ENCODE measurements at regions not wholly inside any gene's neighbourhood (a gene's known extent, or its start where the extent isn't known, plus 50 kb on each side); places are given as distances from the start of the nearest gene placed in this dataset.
"Not testable (repeated sequence)": the region's sequence is repeated elsewhere in the genome, so short reads cannot be mapped to it uniquely, and the experiment has no call there.

DNA sequence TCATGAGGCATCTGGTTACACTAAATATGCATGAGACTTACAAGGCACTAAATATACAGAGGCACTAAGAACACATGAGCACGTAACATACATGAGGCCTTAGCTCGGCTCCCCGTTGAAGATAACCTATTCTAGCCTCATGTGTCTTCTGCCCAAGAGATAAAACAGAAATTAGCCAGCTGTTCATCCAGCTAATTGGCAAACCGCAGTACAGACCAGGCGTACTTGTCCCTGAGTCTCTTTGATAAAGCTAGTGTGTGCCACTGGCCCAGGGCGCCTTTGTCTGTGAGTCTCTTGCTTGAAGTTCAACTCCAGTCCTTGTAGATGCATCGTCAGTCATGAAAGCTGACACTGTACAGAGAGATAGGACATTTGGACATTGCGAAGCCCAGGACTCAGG, 121.9 kb upstream of the SPATA12 start:
- no peak overlapping the region for H3K4me3 ChIP-seq (ENCODE audit: low read length)
- H3K4me2 ChIP-seq (ENCODE audit: low read depth, low read length): no peak overlapping the region
- no peaks in the 10 kb centered on the region for H3K9me2 ChIP-seq (replicated peaks; ENCODE audit: insufficient read depth, low read length)
- no peaks in the 10 kb centered on the region for H3K27me3 ChIP-seq (replicated peaks; ENCODE audit: insufficient read depth, low read length)
- no peak overlapping the region for H2AFZ ChIP-seq (ENCODE audit: low read length)
- no peaks in the 10 kb centered on the region for H3K9me3 ChIP-seq (replicated peaks; ENCODE audit: insufficient read depth, low read length)
- no peaks in the 10 kb centered on the region for H4K20me1 ChIP-seq (ENCODE audit: insufficient read depth, low read length)
- DNase-seq: no peak
- TF ChIP-seq EZH2phosphoT487 (IDR thresholded peaks at IDR 0.05; ENCODE audit: low read length): no peak
- TF ChIP-seq, protein P1, sequence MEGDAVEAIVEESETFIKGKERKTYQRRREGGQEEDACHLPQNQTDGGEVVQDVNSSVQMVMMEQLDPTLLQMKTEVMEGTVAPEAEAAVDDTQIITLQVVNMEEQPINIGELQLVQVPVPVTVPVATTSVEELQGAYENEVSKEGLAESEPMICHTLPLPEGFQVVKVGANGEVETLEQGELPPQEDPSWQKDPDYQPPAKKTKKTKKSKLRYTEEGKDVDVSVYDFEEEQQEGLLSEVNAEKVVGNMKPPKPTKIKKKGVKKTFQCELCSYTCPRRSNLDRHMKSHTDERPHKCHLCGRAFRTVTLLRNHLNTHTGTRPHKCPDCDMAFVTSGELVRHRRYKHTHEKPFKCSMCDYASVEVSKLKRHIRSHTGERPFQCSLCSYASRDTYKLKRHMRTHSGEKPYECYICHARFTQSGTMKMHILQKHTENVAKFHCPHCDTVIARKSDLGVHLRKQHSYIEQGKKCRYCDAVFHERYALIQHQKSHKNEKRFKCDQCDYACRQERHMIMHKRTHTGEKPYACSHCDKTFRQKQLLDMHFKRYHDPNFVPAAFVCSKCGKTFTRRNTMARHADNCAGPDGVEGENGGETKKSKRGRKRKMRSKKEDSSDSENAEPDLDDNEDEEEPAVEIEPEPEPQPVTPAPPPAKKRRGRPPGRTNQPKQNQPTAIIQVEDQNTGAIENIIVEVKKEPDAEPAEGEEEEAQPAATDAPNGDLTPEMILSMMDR (IDR thresholded peaks at IDR 0.05; ENCODE audit: low read length): no peak
- TF ChIP-seq EZH2 (optimal IDR thresholded peaks at IDR 0.05; ENCODE audit: low read depth, low read length): no peak
- H3K9ac ChIP-seq (ENCODE audit: low read length): no peak overlapping the region
- no peak overlapping the region for H3K27ac ChIP-seq (ENCODE audit: low read length)
- H3K4me1 ChIP-seq (ENCODE audit: low read length): no peaks in the 10 kb centered on the region
- no peaks in the 10 kb centered on the region for H3F3A ChIP-seq (ENCODE audit: insufficient read depth, low read length)
- H3K36me3 ChIP-seq (replicated peaks; ENCODE audit: insufficient read depth, low read length): no peaks in the 10 kb centered on the region
- no peaks in the 10 kb centered on the region for H3K79me2 ChIP-seq (ENCODE audit: low read length)

DNA sequence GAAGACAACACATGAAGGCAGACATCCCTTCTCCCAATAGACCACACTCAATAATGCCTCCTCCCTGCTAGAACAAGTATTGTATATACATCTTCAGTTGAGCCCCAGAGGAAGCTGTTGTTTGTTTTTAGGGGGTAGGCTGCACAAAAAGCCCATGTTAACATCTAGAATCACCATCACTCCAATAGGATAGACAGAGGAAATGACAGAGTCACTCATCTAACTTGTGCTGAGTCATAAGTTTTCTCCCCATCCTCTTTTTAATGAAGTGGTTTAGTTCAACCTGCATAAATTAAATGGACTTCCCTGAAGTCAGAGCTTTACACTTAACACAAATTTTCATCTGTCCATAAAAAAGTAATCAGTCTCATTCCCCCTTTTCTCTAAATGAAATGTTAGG, 122.9 kb upstream of the SPATA12 start:
- Histone ChIP-seq H3K27me3 (replicated peaks; ENCODE audit: insufficient read depth, low read length) (no peaks in the 10 kb centered on the region), H3K4me2 (ENCODE audit: low read depth, low read length) (no peak overlapping the region), H3K36me3 (replicated peaks; ENCODE audit: insufficient read depth, low read length) (no peaks in the 10 kb centered on the region), H3K4me1 (ENCODE audit: low read length) (no peaks in the 10 kb centered on the region), H2AFZ (ENCODE audit: low read length) (no peak overlapping the region), H3K27ac (ENCODE audit: low read length) (no peak overlapping the region), H3K4me3 (ENCODE audit: low read length) (no peak overlapping the region), H3K9me3 (replicated peaks; ENCODE audit: insufficient read depth, low read length) (no peaks in the 10 kb centered on the region), H3F3A (ENCODE audit: insufficient read depth, low read length) (no peaks in the 10 kb centered on the region), H3K9me2 (replicated peaks; ENCODE audit: insufficient read depth, low read length) (no peaks in the 10 kb centered on the region), H3K79me2 (ENCODE audit: low read length) (no peaks in the 10 kb centered on the region), H3K9ac (ENCODE audit: low read length) (no peak overlapping the region), H4K20me1 (ENCODE audit: insufficient read depth, low read length) (no peaks in the 10 kb centered on the region)
- TF ChIP-seq EZH2phosphoT487 (IDR thresholded peaks at IDR 0.05; ENCODE audit: low read length) (no peak), EZH2 (optimal IDR thresholded peaks at IDR 0.05; ENCODE audit: low read depth, low read length) (no peak)
- TF ChIP-seq, protein P1 (IDR thresholded peaks at IDR 0.05; ENCODE audit: low read length): no peak
- no peak for DNase-seq

DNA sequence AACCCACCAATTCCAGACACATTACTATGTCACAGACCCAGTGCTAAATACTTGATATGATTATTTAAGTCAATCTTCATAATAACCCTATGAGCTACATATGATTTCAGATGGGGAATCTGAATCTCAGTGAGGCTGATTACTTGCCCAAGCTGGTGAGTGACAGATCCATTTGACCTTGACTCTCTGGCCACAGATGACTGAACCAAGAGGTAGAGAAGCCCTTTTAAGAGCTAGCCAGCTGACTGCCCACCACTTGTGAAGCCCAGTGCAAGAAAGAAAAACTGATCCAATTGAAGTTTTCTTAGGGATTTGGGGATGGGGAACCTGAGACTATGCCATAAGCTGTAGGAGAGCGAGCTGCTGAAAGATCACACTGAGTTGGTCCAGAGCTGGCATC, 124.7 kb upstream of the SPATA12 start:
- no peak overlapping the region for H3K9ac ChIP-seq (ENCODE audit: low read length)
- H3K4me2 ChIP-seq (ENCODE audit: low read depth, low read length): no peak overlapping the region
- no peak overlapping the region for H3K27ac ChIP-seq (ENCODE audit: low read length)
- H3K9me3 ChIP-seq (replicated peaks; ENCODE audit: insufficient read depth, low read length): no peaks in the 10 kb centered on the region
- DNase-seq: no peak
- H3K4me1 ChIP-seq (ENCODE audit: low read length): no peaks in the 10 kb centered on the region
- no peaks in the 10 kb centered on the region for H3K27me3 ChIP-seq (replicated peaks; ENCODE audit: insufficient read depth, low read length)
- H2AFZ ChIP-seq (ENCODE audit: low read length): no peak overlapping the region
- H3K79me2 ChIP-seq (ENCODE audit: low read length): no peaks in the 10 kb centered on the region
- no peaks in the 10 kb centered on the region for H3K9me2 ChIP-seq (replicated peaks; ENCODE audit: insufficient read depth, low read length)
- TF ChIP-seq, protein P1 (IDR thresholded peaks at IDR 0.05; ENCODE audit: low read length): no peak
- no peak for TF ChIP-seq EZH2phosphoT487 (IDR thresholded peaks at IDR 0.05; ENCODE audit: low read length)
- no peak for TF ChIP-seq EZH2 (optimal IDR thresholded peaks at IDR 0.05; ENCODE audit: low read depth, low read length)
- H3F3A ChIP-seq (ENCODE audit: insufficient read depth, low read length): no peaks in the 10 kb centered on the region
- no peaks in the 10 kb centered on the region for H3K36me3 ChIP-seq (replicated peaks; ENCODE audit: insufficient read depth, low read length)
- H4K20me1 ChIP-seq (ENCODE audit: insufficient read depth, low read length): no peaks in the 10 kb centered on the region
- H3K4me3 ChIP-seq (ENCODE audit: low read length): no peak overlapping the region

DNA sequence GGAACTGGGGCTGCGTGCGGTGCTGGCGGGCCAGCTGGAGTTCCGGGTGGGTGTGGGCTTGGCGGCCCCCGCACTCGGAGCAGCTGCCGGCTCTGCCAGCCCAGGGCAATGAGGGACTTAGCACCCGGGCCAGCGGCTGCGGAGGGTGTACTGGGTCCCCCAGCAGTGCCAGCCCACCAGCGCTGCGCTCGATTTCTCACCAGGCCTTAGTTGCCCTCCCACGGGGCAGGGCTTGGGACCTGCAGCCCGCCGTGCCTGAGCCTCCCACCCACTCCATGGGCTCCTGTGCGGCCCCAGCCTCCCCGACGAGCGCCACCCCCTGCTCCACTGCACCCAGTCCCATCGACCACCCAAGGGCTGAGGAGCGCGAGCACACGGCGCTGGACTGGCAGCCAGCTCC, 126.0 kb upstream of the SPATA12 start:
- not testable (repeated sequence) for H3K27ac ChIP-seq (ENCODE audit: low read length); DNase-seq

More for the DNA sequence above, 126.0 kb upstream of the SPATA12 start:
- not testable (repeated sequence) for H3K27me3 ChIP-seq (replicated peaks; ENCODE audit: insufficient read depth, low read length); H3K9me3 ChIP-seq (replicated peaks; ENCODE audit: insufficient read depth, low read length); H3K4me2 ChIP-seq (ENCODE audit: low read depth, low read length); H2AFZ ChIP-seq (ENCODE audit: low read length); H3K4me3 ChIP-seq (ENCODE audit: low read length); H3K9me2 ChIP-seq (replicated peaks; ENCODE audit: insufficient read depth, low read length); H3K4me1 ChIP-seq (ENCODE audit: low read length); H3K36me3 ChIP-seq (replicated peaks; ENCODE audit: insufficient read depth, low read length); H3K79me2 ChIP-seq (ENCODE audit: low read length); H4K20me1 ChIP-seq (ENCODE audit: insufficient read depth, low read length); H3K9ac ChIP-seq (ENCODE audit: low read length); H3F3A ChIP-seq (ENCODE audit: insufficient read depth, low read length)

Measured in MM.1S (cell line).